Lower lobe of right lung (tissue), 2 donors: ENCODE measurements at regions not wholly inside any gene's neighbourhood (a gene's known extent, or its start where the extent isn't known, plus 50 kb on each side); places are given as distances from the start of the nearest gene placed in this dataset.

Source experiments
- ATAC-seq, 2 donors: fragments of 200-7000 bp; cut with Tn5 transposase; one replicate each; pipeline ENCODE4 v1.9.1; 2020 to 2022; ENCODE audit warnings: mild to moderate bottlenecking in 2 of 2, moderate library complexity in 2 of 2
- DNase-seq: peaks from one replicate; pipeline ENCODE4 v3.0.0-alpha.2; 2020
- H3K27ac ChIP-seq: fragments of 200-600 bp; one replicate; pipeline ENCODE4 v1.8.0; 2022
- H3K27me3 ChIP-seq: fragments of 200-600 bp; one replicate; pipeline ENCODE4 v1.8.0; 2022; ENCODE audit warnings: low read depth
- H3K36me3 ChIP-seq: fragments of 200-600 bp; one replicate; pipeline ENCODE4 v1.8.0; 2022; ENCODE audit warnings: mild to moderate bottlenecking
- H3K4me1 ChIP-seq: fragments of 200-600 bp; one replicate; pipeline ENCODE4 v1.8.0; 2022
- H3K4me3 ChIP-seq: fragments of 200-600 bp; one replicate; pipeline ENCODE4 v1.8.0; 2022; ENCODE audit warnings: mild to moderate bottlenecking
- H3K9me3 ChIP-seq: fragments of 200-600 bp; one replicate; pipeline ENCODE4 v1.8.0; 2022
- intact Hi-C: fragments of 100-400 bp; cut with DNase I; formaldehyde crosslinking; loops from one replicate; pipeline ENCODE4 v1.11.0; 2022
- TF ChIP-seq, protein P1 (sequence below): fragments of 200-600 bp; IDR thresholded peaks from one replicate; pipeline ENCODE4 v1.8.0; 2022; ENCODE audit warnings: antibody characterized with exemption, mild to moderate bottlenecking
- donor health status: DM: no; HTN: yes; CAD: no; lungs with severe emphysema.

DNA sequence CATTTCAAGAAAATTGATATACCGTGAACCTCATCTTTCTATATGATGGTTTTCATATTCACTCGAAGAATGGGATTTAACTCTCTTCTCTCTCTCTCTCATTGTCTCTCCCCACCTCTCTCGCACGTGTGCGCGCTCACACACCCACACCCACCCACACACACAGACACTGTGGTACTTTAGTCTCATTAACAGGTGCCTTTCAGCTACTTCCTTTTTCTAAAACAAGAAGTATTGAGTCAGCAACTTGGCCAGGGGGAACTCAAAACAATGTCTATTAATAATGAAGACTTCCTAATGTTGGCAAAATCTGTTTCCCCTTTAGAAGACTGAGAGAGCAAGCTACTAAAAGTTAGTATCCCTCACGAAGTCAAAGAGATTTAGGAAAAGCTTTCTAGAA lies 150.7 kb downstream of the TMCO5A start:
- Histone ChIP-seq H3K27ac (peak overlapping the region; percentile 29), H3K27me3 (no peaks in the 10 kb centered on the region), H3K36me3 (no peaks in the 10 kb centered on the region), H3K4me1 (peaks cover 23% of the 10 kb centered on the region), H3K9me3 (no peaks in the 10 kb centered on the region), H3K4me3 (no peak overlapping the region)
- peak; percentile 63 to 69 for ATAC-seq
- intact Hi-C loops: no loop called here
- no peak for DNase-seq
- TF ChIP-seq, protein P1, sequence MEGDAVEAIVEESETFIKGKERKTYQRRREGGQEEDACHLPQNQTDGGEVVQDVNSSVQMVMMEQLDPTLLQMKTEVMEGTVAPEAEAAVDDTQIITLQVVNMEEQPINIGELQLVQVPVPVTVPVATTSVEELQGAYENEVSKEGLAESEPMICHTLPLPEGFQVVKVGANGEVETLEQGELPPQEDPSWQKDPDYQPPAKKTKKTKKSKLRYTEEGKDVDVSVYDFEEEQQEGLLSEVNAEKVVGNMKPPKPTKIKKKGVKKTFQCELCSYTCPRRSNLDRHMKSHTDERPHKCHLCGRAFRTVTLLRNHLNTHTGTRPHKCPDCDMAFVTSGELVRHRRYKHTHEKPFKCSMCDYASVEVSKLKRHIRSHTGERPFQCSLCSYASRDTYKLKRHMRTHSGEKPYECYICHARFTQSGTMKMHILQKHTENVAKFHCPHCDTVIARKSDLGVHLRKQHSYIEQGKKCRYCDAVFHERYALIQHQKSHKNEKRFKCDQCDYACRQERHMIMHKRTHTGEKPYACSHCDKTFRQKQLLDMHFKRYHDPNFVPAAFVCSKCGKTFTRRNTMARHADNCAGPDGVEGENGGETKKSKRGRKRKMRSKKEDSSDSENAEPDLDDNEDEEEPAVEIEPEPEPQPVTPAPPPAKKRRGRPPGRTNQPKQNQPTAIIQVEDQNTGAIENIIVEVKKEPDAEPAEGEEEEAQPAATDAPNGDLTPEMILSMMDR: no peak

DNA sequence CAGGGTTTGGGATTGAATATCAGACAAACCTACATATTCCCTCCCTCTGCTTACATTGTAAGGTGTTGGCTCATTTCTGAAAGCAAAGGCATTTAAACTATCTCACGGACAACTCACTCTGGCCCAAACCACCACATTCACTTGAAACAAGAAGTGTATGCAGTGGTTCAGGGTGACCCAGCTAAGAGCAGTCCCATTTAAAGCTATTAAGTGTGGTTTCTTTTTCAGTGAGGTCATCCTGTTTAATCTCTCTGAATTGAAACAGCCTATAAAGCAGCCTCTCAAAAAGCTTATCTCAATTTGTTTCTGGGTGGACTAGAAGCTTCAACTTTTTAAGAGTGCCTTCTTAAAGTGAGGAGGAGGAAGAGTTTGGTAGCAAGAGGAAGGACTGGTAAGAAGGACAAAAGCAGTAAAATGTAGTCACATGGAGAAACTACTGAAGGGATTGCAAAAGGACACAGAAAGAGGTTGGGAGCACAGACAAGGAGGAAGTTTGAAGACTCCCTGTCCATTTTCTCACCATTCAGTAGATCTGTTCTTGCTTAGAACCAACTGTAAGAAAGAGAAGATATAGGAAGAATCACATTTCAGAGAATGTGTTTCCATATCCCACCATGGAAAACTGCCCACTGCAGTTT lies 151.6 kb downstream of the TMCO5A start:
- Histone ChIP-seq H3K4me1 (peaks cover 16% of the 10 kb centered on the region), H3K4me3 (no peak overlapping the region), H3K27ac (peak overlapping the region; percentile 29), H3K27me3 (no peaks in the 10 kb centered on the region), H3K36me3 (no peaks in the 10 kb centered on the region), H3K9me3 (no peaks in the 10 kb centered on the region)
- intact Hi-C loops: no loop called here
- DNase-seq (no peak), ATAC-seq (peak; percentile 82 to 89)
- TF ChIP-seq, protein P1: no peak

DNA sequence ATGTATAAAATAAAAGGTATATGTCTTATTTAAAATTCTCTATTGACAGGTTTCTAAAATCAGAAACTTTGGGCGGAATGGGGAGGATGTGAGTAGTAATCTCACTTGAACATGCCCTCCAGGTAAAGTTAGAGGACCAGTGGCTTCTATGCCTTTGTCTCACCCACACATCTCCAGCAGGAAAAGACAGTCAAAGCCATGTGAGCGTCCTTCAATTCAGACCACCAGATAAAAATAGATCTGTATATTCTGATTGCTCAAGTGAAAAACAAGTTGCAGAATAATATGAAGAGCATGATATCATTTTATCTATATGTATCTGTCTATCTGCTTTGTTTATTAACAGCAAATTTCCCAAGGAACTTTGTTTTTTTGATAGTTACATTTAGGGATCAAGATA lies 152.2 kb downstream of the TMCO5A start:
- no peak for ATAC-seq
- Histone ChIP-seq H3K9me3 (no peaks in the 10 kb centered on the region), H3K27me3 (no peaks in the 10 kb centered on the region), H3K27ac (peak overlapping the region; percentile 29), H3K4me3 (no peak overlapping the region), H3K36me3 (no peaks in the 10 kb centered on the region), H3K4me1 (peaks cover 16% of the 10 kb centered on the region)
- no peak for DNase-seq
- TF ChIP-seq, protein P1: no peak
- intact Hi-C loops: no loop called here

DNA sequence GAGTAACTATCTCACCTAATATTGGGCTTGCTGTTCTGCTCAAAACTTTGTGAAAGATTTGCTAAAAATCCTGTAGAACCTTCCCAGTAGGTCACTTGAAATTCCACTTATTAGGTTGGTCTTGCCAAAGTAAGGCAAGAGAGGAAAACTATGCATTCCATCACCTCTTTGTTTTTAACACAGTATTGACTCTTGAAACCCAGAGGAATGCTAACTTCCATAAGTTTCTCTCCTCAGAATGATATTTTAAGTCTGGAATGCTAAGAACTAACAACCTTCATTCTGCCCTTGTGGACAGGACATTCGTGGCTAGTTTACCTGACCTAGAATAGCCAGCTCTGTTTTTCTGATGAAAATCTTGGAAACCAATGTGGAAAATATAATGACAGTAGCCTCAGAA lies 154.5 kb downstream of the TMCO5A start:
- DNase-seq (no peak), ATAC-seq (peak; percentile 26 to 51)
- Histone ChIP-seq H3K4me1 (peaks cover 16% of the 10 kb centered on the region), H3K27ac (peak overlapping the region; percentile 10), H3K9me3 (no peaks in the 10 kb centered on the region), H3K27me3 (no peaks in the 10 kb centered on the region), H3K36me3 (no peaks in the 10 kb centered on the region), H3K4me3 (no peak overlapping the region)
- intact Hi-C loops: no loop called here
- TF ChIP-seq, protein P1: no peak

DNA sequence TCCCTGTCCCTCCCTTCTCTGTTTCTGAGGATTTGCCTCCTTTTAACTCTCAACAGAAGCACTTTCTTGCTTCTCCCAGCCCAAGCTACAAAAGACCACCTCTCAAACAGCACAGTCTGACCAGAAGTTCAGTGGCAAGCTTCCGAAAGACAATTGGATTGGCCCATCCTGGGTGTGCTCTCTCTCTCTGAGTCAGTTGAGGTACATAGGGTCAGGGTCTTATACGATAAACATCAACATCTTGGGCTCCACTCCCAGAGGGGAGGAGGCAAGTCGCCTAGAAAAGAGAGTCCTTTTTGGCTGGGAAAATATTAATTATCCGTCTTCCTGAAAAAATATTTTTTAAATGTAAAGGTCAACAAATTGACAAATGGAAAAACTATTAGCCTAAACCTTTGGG lies 155.8 kb downstream of the TMCO5A start:
- no peak for DNase-seq
- no peak for ATAC-seq

More for the DNA sequence above, 155.8 kb downstream of the TMCO5A start:
- TF ChIP-seq, protein P1: no peak
- Histone ChIP-seq H3K4me1 (peaks cover 16% of the 10 kb centered on the region), H3K9me3 (no peaks in the 10 kb centered on the region), H3K4me3 (no peak overlapping the region), H3K36me3 (no peaks in the 10 kb centered on the region), H3K27ac (no peak overlapping the region), H3K27me3 (no peaks in the 10 kb centered on the region)
- intact Hi-C loops: no loop called here
